ENCODE measurements at regions not wholly inside any gene's neighbourhood (a gene's known extent, or its start where the extent isn't known, plus 50 kb on each side); places are given as distances from the start of the nearest gene placed in this dataset.

DNA sequence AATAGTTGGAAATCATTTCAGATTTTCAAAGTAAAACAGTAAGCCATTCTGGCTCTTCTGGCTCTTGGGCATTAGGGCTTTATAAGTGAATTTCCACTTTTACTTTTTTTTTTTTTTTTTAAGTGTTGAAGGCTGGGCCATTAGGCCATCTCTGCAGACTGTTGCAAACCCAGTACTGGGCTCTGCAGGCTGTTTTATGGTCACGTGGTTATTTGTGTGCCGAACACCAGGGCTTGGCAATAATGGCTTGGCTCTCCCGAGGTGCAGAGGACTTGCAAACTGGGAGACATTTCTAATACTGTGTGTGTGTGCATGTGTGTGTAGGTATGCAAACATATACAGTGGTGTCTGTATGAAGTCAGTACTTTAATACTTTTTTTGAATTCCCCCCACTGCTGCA, 194.9 kb upstream of the CDH5 start:
- TF ChIP-seq, protein P1, sequence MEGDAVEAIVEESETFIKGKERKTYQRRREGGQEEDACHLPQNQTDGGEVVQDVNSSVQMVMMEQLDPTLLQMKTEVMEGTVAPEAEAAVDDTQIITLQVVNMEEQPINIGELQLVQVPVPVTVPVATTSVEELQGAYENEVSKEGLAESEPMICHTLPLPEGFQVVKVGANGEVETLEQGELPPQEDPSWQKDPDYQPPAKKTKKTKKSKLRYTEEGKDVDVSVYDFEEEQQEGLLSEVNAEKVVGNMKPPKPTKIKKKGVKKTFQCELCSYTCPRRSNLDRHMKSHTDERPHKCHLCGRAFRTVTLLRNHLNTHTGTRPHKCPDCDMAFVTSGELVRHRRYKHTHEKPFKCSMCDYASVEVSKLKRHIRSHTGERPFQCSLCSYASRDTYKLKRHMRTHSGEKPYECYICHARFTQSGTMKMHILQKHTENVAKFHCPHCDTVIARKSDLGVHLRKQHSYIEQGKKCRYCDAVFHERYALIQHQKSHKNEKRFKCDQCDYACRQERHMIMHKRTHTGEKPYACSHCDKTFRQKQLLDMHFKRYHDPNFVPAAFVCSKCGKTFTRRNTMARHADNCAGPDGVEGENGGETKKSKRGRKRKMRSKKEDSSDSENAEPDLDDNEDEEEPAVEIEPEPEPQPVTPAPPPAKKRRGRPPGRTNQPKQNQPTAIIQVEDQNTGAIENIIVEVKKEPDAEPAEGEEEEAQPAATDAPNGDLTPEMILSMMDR (IDR thresholded peaks at IDR 0.05; ENCODE audit: poor library complexity) = no peak
- TF ChIP-seq EZH2phosphoT487 (IDR thresholded peaks at IDR 0.05; ENCODE audit: low read depth, severe bottlenecking, unreplicated experiment) (no peak), EZH2 (IDR thresholded peaks at IDR 0.05; ENCODE audit: borderline replicate concordance) (no peak)
